ENCODE measurements at regions not wholly inside any gene's neighbourhood (a gene's known extent, or its start where the extent isn't known, plus 50 kb on each side); places are given as distances from the start of the nearest gene placed in this dataset.

- DNase-seq (ENCODE audit: low read depth in 2 of 2), result no peak
Observed at GRCh38 chr4:27490315-27490714, 629.7 kb downstream of the STIM2 start.

DNA sequence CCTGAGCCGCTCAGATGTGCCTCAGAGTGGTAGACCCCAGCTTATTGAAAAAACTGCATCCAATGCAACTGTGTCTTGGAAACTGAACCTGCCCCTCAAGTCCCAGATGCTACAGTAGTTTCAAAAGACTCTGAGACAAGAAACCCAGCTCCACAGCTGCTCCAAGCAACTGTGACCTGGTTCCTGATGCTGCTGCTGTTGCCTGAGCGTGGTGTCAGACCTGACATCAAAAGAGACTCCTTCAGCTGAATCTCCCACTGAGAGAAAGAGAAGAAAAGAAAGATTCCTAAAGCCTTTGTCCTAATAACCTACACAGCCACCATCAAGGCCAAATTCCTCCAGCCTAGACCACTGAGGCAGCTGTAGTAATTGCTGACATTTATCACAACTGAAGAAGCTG, 630.1 kb downstream of the STIM2 start:
- no peak for DNase-seq (ENCODE audit: low read depth in 2 of 2)

DNA sequence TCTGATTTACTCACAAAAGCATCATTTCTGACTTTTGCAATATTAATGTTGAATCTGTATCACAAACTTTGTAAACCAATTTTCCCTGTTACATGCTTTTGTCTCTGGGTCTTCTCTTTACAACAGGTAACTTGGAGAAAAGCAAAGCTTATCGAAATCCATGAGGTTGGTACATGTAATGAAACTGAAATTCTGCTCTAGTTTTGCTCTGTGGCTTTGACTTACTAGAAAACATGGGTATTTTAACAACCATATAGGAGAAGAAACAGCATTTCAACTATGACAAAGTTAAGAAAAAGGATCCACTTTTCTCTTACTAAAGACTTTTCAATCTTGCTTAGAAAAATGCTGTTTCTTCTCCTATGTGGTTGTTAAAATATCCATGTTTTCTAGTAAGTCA, 645.8 kb downstream of the STIM2 start:
- DNase-seq (ENCODE audit: low read depth in 2 of 2), result no peak

GRCh38 chr4:27514711-27515110, 654.1 kb downstream of the STIM2 start:
- no peak for DNase-seq (ENCODE audit: low read depth in 2 of 2)

DNA sequence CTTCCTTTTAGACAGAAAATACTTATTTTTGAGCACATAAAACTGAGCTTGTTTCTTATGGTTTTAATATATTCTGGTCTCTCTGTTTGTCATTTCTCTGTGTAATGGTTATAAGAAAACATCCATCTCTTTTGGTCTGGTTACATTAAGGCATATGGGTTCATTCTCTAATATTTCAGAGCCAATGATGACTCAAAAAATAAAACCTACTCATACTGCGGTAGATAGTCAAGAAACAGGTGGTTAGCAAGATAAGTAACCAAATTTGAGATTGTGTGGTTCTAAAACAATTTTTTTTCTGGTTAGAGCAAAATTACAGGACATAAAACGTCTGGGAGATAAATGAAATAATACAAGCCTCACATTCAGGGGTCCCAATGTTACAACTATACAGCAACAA, 654.5 kb downstream of the STIM2 start:
- no peak for DNase-seq (ENCODE audit: low read depth in 2 of 2)

- no peak for DNase-seq (ENCODE audit: low read depth in 2 of 2)
Observed at GRCh38 chr4:27518876-27519275, 658.2 kb downstream of the STIM2 start.

- DNase-seq (ENCODE audit: low read depth in 2 of 2), result no peak
Observed at GRCh38 chr4:27524224-27524623, 663.6 kb downstream of the STIM2 start.

DNA sequence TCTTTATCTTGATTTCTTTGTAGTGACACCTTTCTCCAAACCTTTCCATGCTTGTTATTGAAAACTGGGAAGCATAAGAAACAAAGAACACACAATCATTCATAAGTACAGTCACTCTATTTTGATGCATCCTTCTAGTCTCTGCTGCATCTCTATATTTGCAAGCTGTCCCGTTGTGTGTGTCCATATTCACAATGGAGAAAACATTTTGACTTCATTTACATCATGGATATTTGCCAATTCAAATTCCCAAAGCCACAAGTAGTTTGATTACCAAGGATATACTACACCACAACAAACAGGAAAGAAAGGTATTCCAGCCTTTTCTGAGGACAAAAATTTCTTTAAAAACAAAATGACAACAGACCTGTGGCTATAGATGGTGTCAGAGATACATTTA, 673.8 kb downstream of the STIM2 start:
- DNase-seq (ENCODE audit: low read depth in 2 of 2), result no peak

- no peak for DNase-seq (ENCODE audit: low read depth in 2 of 2)
Observed at GRCh38 chr4:27568236-27568951, 707.8 kb downstream of the STIM2 start.

- no peak for DNase-seq (ENCODE audit: low read depth in 2 of 2)
Observed at GRCh38 chr4:27568952-27569319, 708.3 kb downstream of the STIM2 start.

GRCh38 chr4:27574743-27575142, 714.1 kb downstream of the STIM2 start:
- no peak for DNase-seq (ENCODE audit: low read depth in 2 of 2)

DNA sequence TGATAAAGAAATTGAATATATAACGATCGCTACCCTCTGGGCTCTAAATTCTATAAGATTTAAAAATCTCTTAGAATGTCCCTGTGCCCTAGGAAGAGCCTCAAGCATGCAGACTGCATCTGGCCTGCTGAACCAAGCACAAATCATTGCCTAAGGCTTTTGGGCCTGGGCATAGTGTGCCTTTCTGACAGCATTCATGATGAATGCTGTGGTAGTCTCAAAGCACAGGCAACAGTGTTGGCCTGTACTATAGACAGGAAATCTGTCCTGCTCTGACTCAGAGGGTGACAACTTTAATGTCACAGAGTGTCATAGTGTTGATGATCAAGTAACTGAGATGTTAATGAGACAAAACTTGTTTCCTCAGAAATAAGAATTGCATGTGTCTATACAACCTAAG, 717.3 kb downstream of the STIM2 start:
- DNase-seq (ENCODE audit: low read depth in 2 of 2), result no peak

GRCh38 chr4:27592738-27593137, 732.1 kb downstream of the STIM2 start:
- no peak for DNase-seq (ENCODE audit: low read depth in 2 of 2)

DNA sequence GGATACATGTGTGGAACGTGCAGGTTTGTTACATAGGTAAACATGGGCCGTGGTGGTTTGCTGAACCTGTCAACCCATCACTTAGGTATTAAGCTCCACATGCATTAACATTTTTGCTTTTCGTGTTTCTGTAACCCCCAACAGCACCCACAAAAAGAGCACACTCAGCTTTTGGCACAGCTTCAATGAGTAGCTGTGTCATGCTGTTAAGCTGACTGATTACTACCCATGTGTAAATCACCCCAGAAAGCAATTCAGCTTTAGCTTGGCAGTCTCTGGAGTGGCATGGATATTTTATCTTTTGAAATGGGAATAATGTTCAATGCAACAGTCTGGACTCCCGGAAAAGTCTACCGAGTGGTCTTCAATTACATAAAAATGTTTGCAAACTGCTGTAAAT, 734.3 kb downstream of the STIM2 start:
- DNase-seq (ENCODE audit: low read depth in 2 of 2), result no peak

- no peak for DNase-seq (ENCODE audit: low read depth in 2 of 2)
Observed at GRCh38 chr4:27595571-27596360, 735.1 kb downstream of the STIM2 start.

- DNase-seq (ENCODE audit: low read depth in 2 of 2), result no peak
Observed at GRCh38 chr4:27602172-27602571, 741.5 kb downstream of the STIM2 start.

- no peak for DNase-seq (ENCODE audit: low read depth in 2 of 2)
Observed at GRCh38 chr4:27604692-27605091, 744.1 kb downstream of the STIM2 start.

DNA sequence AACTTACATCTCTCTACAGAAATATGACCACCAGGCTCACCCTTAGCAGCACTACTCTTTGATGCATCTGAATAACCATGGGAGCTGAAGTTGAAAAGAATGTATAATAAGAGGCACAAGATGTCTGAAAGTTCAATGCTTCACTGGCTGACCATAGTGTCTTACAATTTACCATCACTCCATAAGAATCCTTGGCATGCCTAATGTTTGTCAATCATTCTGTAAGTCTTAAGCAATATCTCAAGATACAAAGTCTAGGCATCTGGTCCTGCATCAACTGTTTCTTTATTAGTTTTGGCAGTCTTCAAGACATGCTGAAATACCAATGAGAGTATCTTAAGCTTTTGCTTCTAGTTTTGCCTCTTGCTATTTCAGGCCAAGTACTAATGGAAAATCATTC, 755.5 kb downstream of the STIM2 start:
- no peak for DNase-seq (ENCODE audit: low read depth in 2 of 2)

DNA sequence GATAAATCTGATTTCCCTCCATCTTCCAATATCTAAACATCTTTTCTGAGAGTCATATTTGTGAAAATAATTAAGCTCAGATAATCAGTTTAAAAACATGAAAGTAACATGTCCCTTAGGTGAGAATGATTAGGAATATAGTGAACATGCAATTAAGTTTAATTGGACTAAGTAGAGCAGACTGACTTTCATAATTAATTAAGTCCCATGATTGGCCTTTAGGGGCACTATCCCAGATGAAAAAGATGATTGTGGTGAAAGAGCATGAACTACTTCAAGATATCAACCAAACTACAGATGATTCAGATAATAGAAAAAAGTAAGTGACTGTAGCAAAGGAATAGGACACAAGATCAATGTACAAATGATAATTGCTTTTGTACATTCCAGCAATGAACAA, 758.8 kb downstream of the STIM2 start:
- no peak for DNase-seq (ENCODE audit: low read depth in 2 of 2)

DNA sequence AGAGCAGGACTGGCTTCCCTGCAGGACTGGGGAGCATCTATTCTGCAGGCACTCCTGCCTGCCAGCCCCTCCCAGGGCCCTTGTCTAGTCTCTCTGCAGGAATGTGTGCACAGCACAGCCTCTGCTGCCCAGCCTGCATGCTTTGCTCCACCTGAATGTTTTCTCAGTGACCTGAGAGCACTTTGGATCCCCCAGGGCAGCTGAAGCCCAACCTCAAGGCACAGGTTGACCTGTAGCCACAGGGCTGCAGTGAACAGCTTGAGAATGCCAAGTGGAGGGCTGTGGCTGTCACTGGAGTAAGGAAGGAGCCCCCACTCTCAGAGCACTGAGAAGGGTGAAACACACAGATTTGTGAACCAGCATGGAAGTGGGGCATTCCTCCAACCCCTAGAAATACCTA, 760.2 kb downstream of the STIM2 start:
- DNase-seq (ENCODE audit: low read depth in 2 of 2), result no peak

GRCh38 chr4:27624749-27625148, 764.1 kb downstream of the STIM2 start:
- no peak for DNase-seq (ENCODE audit: low read depth in 2 of 2)

DNA sequence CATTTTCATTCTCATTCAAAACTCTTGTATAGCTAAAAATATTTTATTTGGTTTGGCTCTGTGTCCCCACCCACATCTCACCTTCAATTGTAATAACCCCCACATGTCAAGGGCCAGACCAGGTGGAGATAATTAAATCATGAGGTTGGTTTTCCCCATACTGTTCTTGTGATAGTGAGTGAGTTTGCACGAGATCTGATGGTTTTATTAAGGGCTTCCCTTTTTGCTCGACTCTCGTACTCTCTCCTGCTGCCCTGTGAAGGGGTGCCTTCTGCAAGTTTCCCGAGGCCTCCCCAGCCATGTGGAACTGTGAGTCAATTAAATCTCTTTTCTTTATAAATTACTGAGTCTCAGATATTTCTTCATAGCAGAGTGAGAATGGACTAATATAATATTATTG, 768.0 kb downstream of the STIM2 start:
- no peak for DNase-seq (ENCODE audit: low read depth in 2 of 2)

DNA sequence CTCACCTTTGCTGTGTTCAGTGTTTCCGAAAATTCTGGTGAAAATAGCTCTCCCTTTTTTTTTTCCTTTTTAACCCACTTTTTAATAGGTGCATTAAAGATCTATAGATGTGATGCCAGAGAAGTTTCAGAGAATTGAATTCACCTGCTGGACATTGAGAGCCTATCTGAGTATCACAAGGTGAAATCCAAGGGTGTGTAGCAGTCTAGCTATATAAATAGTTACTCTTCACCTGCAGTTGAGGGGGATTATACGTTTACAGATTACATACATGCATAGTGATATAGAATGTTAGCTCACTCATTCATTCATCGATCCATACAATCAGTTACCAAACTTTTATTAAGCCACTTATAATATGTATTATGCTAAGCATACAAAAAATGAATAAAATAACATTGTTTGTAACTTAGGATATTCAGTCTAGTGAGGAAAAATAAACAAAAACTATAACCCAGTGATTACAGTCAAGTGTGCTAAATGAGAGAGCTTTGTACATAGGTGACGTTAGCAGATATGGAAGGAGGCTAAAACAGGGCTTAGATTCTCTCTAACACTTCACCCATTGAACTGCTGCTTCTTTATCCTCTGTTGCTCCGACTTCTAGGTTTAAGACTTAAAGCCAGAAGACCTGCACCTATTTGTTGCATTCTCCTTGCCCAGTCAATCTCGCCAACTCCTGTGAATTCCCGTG, 769.0 kb downstream of the STIM2 start:
- DNase-seq (ENCODE audit: low read depth in 2 of 2), result no peak
